Breast epithelium (tissue), 3 donors: ENCODE measurements at regions not wholly inside any gene's neighbourhood (a gene's known extent, or its start where the extent isn't known, plus 50 kb on each side); places are given as distances from the start of the nearest gene placed in this dataset.

ENCODE experiments used
- CTCF ChIP-seq, 3 donors: fragments of 450-650 bp; IDR thresholded peaks; one replicate each; pipeline ENCODE4 v1.5.1; 2016 to 2017; ENCODE audit warnings: antibody characterized with exemption in 3 of 3, mild to moderate bottlenecking in 3 of 3, moderate library complexity in 3 of 3
- POLR2A ChIP-seq: fragments of 450-650 bp; IDR thresholded peaks from one replicate; pipeline ENCODE4 v1.6.1; 2016; ENCODE audit warnings: antibody characterized with exemption, mild to moderate bottlenecking, moderate library complexity

GRCh38 chr16:79407461-79408135 is 192.9 kb downstream of the MAF start:
- TF ChIP-seq CTCF (IDR thresholded peaks at IDR 0.05) (no peak), POLR2A (no peak)
